H9 (cell line): ENCODE measurements at regions not wholly inside any gene's neighbourhood (a gene's known extent, or its start where the extent isn't known, plus 50 kb on each side); places are given as distances from the start of the nearest gene placed in this dataset.

Source experiments
- DNase-seq: peaks from one replicate; pipeline ENCODE4 v3.0.0-alpha.2; 2017
- H2AFZ ChIP-seq: one replicate; pipeline ENCODE4 v1.6.1; 2013; ENCODE audit warnings: mild to moderate bottlenecking, low read length, control low read depth, moderate library complexity
- H2AK5ac ChIP-seq: 2 replicates; pipeline ENCODE4 v1.6.1; 2013; ENCODE audit warnings: low read length, control low read depth, mixed read lengths; ENCODE audit not compliant: insufficient read length
- H2BK120ac ChIP-seq: one replicate; pipeline ENCODE4 v1.6.1; 2013; ENCODE audit warnings: low read depth, mild to moderate bottlenecking, low read length, control low read depth, inconsistent platforms; ENCODE audit not compliant: poor library complexity, severe bottlenecking
- H2BK12ac ChIP-seq: 2 replicates; pipeline ENCODE4 v1.6.1; 2013; ENCODE audit warnings: low read length, control low read depth, mixed read lengths, low read depth; ENCODE audit not compliant: insufficient read length
- H2BK15ac ChIP-seq: 2 replicates; pipeline ENCODE4 v1.6.1; 2013; ENCODE audit warnings: low read depth, low read length, control low read depth
- H2BK20ac ChIP-seq: one replicate; pipeline ENCODE4 v1.6.1; 2013; ENCODE audit warnings: low read depth, mild to moderate bottlenecking, low read length, control low read depth, inconsistent platforms; ENCODE audit not compliant: poor library complexity, severe bottlenecking
- H2BK5ac ChIP-seq: 2 replicates; pipeline ENCODE4 v1.6.1; 2013; ENCODE audit warnings: low read length, control low read depth, mixed read lengths; ENCODE audit not compliant: insufficient read length
- H3K14ac ChIP-seq: 2 replicates; pipeline ENCODE4 v1.6.1; 2013; ENCODE audit warnings: low read length, control low read depth; ENCODE audit not compliant: insufficient read depth
- H3K18ac ChIP-seq: 2 replicates; pipeline ENCODE4 v1.6.1; 2013; ENCODE audit warnings: low read depth, mild to moderate bottlenecking, mixed read lengths, low read length, control low read depth; ENCODE audit not compliant: insufficient read length
- H3K23ac ChIP-seq: 2 replicates; pipeline ENCODE4 v1.6.1; 2013; ENCODE audit warnings: low read length, control low read depth, mixed read lengths, low read depth; ENCODE audit not compliant: insufficient read length
- H3K23me2 ChIP-seq: 2 replicates; pipeline ENCODE4 v1.6.1; 2013; ENCODE audit warnings: low read depth, mild to moderate bottlenecking, mixed read lengths, low read length, control low read depth; ENCODE audit not compliant: insufficient read length, poor library complexity, severe bottlenecking
- H3K27ac ChIP-seq: 2 replicates; pipeline ENCODE4 v1.5.1; 2013; ENCODE audit warnings: low read length, control low read depth, mixed read lengths, low read depth; ENCODE audit not compliant: insufficient read length
- H3K27me3 ChIP-seq: 2 replicates; pipeline ENCODE4 v1.6.1; 2013; ENCODE audit warnings: low read length, control low read depth, inconsistent platforms; ENCODE audit not compliant: insufficient read depth
- H3K4ac ChIP-seq: 2 replicates; pipeline ENCODE4 v1.6.1; 2013; ENCODE audit warnings: low read depth, mild to moderate bottlenecking, control low read depth, inconsistent platforms, low read length, moderate library complexity
- H3K4me1 ChIP-seq: 2 replicates; pipeline ENCODE4 v1.6.1; 2013; ENCODE audit warnings: low read length, control low read depth, inconsistent platforms; ENCODE audit not compliant: insufficient read depth
- H3K4me2 ChIP-seq: 2 replicates; pipeline ENCODE4 v1.6.1; 2013; ENCODE audit warnings: low read length, control low read depth, mixed read lengths; ENCODE audit not compliant: insufficient read length, insufficient read depth
- H3K56ac ChIP-seq: 2 replicates; pipeline ENCODE4 v1.6.1; 2013; ENCODE audit warnings: low read depth, mild to moderate bottlenecking, mixed read lengths, low read length, control low read depth; ENCODE audit not compliant: insufficient read length
- H3K79me1 ChIP-seq: 2 replicates; pipeline ENCODE4 v1.6.1; 2013; ENCODE audit warnings: low read depth, mild to moderate bottlenecking, moderate library complexity, low read length, control low read depth, inconsistent platforms; ENCODE audit not compliant: insufficient read depth, poor library complexity, severe bottlenecking
- H3K79me2 ChIP-seq: 2 replicates; pipeline ENCODE4 v1.6.1; 2013; ENCODE audit warnings: low read length, control low read depth, inconsistent platforms; ENCODE audit not compliant: insufficient read depth
- H3K9ac ChIP-seq: 2 replicates; pipeline ENCODE4 v1.6.1; 2013; ENCODE audit warnings: low read length, control low read depth, mixed read lengths; ENCODE audit not compliant: insufficient read length; ENCODE audit errors: extremely low read depth
- H3K9me3 ChIP-seq: one replicate; pipeline ENCODE4 v1.6.1; 2013; ENCODE audit warnings: low read depth, low read length, inconsistent platforms; ENCODE audit not compliant: control insufficient read depth
- H3T11ph ChIP-seq: one replicate; pipeline ENCODE4 v1.6.1; 2013; ENCODE audit warnings: mild to moderate bottlenecking, low read length, control low read depth, inconsistent platforms
- H4K20me1 ChIP-seq: one replicate; pipeline ENCODE4 v1.6.1; 2013; ENCODE audit not compliant: control insufficient read depth, insufficient read length, insufficient read depth
- H4K5ac ChIP-seq: 2 replicates; pipeline ENCODE4 v1.6.1; 2013; ENCODE audit warnings: low read depth, mild to moderate bottlenecking, mixed read lengths, low read length, control low read depth; ENCODE audit not compliant: insufficient read length
- H4K8ac ChIP-seq: replicated peaks from 2 replicates; pipeline ENCODE4 v1.6.1; 2013; ENCODE audit warnings: low read length, control low read depth, mixed read lengths, low read depth; ENCODE audit not compliant: insufficient read length
- H4K91ac ChIP-seq: 2 replicates; pipeline ENCODE4 v1.6.1; 2013; ENCODE audit warnings: low read depth, mild to moderate bottlenecking, moderate library complexity, mixed read lengths, low read length, control low read depth; ENCODE audit not compliant: insufficient read length
- H3K27ac Mint-ChIP-seq, 3 experiments: 2 replicates in 2 of 3; 3 replicates in 1 of 3; pipeline ENCODE4 v1.8.0; 2020 to 2021; ENCODE audit warnings: mixed read lengths in 3 of 3, mild to moderate bottlenecking in 1 of 3, moderate library complexity in 1 of 3
- H3K27me3 Mint-ChIP-seq: 2 replicates; pipeline ENCODE4 v1.8.0; 2021; ENCODE audit warnings: low read depth, mild to moderate bottlenecking, moderate library complexity, mixed read lengths
- H3K36me3 Mint-ChIP-seq, 3 experiments: 2 replicates in 2 of 3; 3 replicates in 1 of 3; pipeline ENCODE4 v1.8.0; 2020 to 2021; ENCODE audit warnings: low read depth in 3 of 3, mixed read lengths in 3 of 3; ENCODE audit not compliant: insufficient read depth in 1 of 3
- H3K4me1 Mint-ChIP-seq, 2 experiments: 2 replicates each; pipeline ENCODE4 v1.8.0; 2020; ENCODE audit warnings: mixed read lengths in 2 of 2
- H3K4me3 Mint-ChIP-seq, 2 experiments: 2 replicates in 1 of 2; 3 replicates in 1 of 2; pipeline ENCODE4 v1.8.0; 2020 to 2021; ENCODE audit warnings: mild to moderate bottlenecking in 2 of 2, mixed read lengths in 2 of 2, moderate library complexity in 1 of 2
- H3K9me3 Mint-ChIP-seq, 2 experiments: 2 replicates in 1 of 2; 3 replicates in 1 of 2; pipeline ENCODE4 v1.8.0; 2020; ENCODE audit warnings: mild to moderate bottlenecking in 2 of 2, mixed read lengths in 2 of 2, moderate library complexity in 1 of 2
- CTCF ChIP-seq: fragments of 200-600 bp; sonication (generic); conservative IDR thresholded peaks from 3 replicates; pipeline ENCODE4 v1.8.0; 2021; ENCODE audit warnings: antibody characterized with exemption, mild to moderate bottlenecking
- WGBS: extraction: QIAGEN DNeasy Blood & Tissue Kit; methylation state at CpG from one replicate; pipeline ENCODE4 v1.1.7; 2013; ENCODE audit warnings: missing lambda C conversion rate, low lambda C conversion rate, mixed read lengths; ENCODE audit not compliant: insufficient read length; ENCODE audit errors: extremely low coverage; 5-methylcytosine and 5-hydroxymethylcytosine counted together

GRCh38 chr2:501130-501529 is 176.1 kb downstream of the TMEM18 start:
- Histone ChIP-seq H4K91ac (no peak overlapping the region), H3K9ac (no peak overlapping the region), H3K27me3 (no peaks in the 10 kb centered on the region), H2BK12ac (no peak overlapping the region), H3K23me2 (no peaks in the 10 kb centered on the region), H2AK5ac (no peak overlapping the region), H3K79me2 (no peaks in the 10 kb centered on the region), H2BK20ac (no peak overlapping the region), H3K4me1 (peaks cover 2% of the 10 kb centered on the region; the same call in 1 of the 2 replicates), H3T11ph (no peak overlapping the region), H3K79me1 (no peaks in the 10 kb centered on the region), H3K18ac (no peak overlapping the region), H4K8ac (no peak overlapping the region), H3K9me3 (no peaks in the 10 kb centered on the region), H4K5ac (no peak overlapping the region), H2BK120ac (no peak overlapping the region), H2BK15ac (no peak overlapping the region), H2AFZ (no peak overlapping the region), H3K14ac (no peak overlapping the region), H3K23ac (no peak overlapping the region), H3K56ac (no peak overlapping the region), H4K20me1 (no peaks in the 10 kb centered on the region), H3K27ac (no peak overlapping the region), H3K4ac (no peak overlapping the region), H3K4me2 (no peak overlapping the region), H2BK5ac (no peak overlapping the region)
- no peak for DNase-seq
- Mint-ChIP-seq H3K4me1 (peaks cover 12 to 13% of the 10 kb centered on the region in 2 experiments), H3K27me3 (peaks cover 57% of the 10 kb centered on the region), H3K27ac (no peak overlapping the region), H3K9me3 (no peaks in the 10 kb centered on the region; a peak in 1 of 5 replicates), H3K36me3 (no peaks in the 10 kb centered on the region), H3K4me3 (no peak overlapping the region)
- WGBS: no CpG with 5 or more reads among the region's 5 CpGs
- peak; percentile 52; the same call in 2 of the 3 replicates for TF ChIP-seq CTCF
